ENCODE measurements at regions not wholly inside any gene's neighbourhood (a gene's known extent, or its start where the extent isn't known, plus 50 kb on each side); places are given as distances from the start of the nearest gene placed in this dataset.

GRCh38 chr5:98330871-98331270 is 442.6 kb upstream of the RGMB start:
- Histone ChIP-seq H2AK9ac (replicated peaks; ENCODE audit: low read depth, low read length, poor library complexity) (no peak overlapping the region), H4K91ac (ENCODE audit: insufficient read depth, low read depth, low read length) (no peak overlapping the region), H4K5ac (ENCODE audit: low read depth, low read length) (no peak overlapping the region), H3K4me3 (ENCODE audit: insufficient read depth, low read depth, low read length) (no peak overlapping the region), H3K18ac (ENCODE audit: low read depth, low read length) (no peak overlapping the region), H4K8ac (ENCODE audit: low read depth in 2 of 2, low read length in 2 of 2) (peak overlapping the region in 1 of 2 experiments; percentile 33; a peak in 1 of 4 replicates), H3K9ac (ENCODE audit: low read depth, low read length) (no peak overlapping the region), H3K23ac (ENCODE audit: low read depth, low read length) (no peak overlapping the region), H2BK15ac (ENCODE audit: low read depth, low read length) (no peak overlapping the region), H3K4me1 (ENCODE audit: control insufficient read depth, insufficient read depth, low read length) (no peaks in the 10 kb centered on the region), H3K79me1 (ENCODE audit: low read depth in 1 of 2, low read length in 2 of 2) (no peaks in the 10 kb centered on the region), H3K9me3 (ENCODE audit: control insufficient read depth, insufficient read depth, low read length) (no peaks in the 10 kb centered on the region), H2BK20ac (ENCODE audit: low read depth, low read length) (no peak overlapping the region; the same call in 1 of the 2 replicates), H3K27ac (ENCODE audit: insufficient read depth, low read length) (no peak overlapping the region), H2AK5ac (ENCODE audit: low read depth, low read length) (no peak overlapping the region), H3K4ac (ENCODE audit: low read depth, low read length) (no peak overlapping the region), H3K14ac (replicated peaks; ENCODE audit: low read depth, low read length) (no peak overlapping the region; the same call in 1 of the 2 replicates), H2BK120ac (ENCODE audit: low read depth, low read length) (no peak overlapping the region), H2AFZ (replicated peaks; ENCODE audit: low read length, poor library complexity) (no peak overlapping the region), H4K20me1 (ENCODE audit: insufficient read depth, low read length) (no peaks in the 10 kb centered on the region), H2BK5ac (ENCODE audit: low read depth, low read length, poor library complexity, severe bottlenecking) (no peak overlapping the region), H3K36me3 (ENCODE audit: control insufficient read depth, insufficient read depth, low read length) (no peaks in the 10 kb centered on the region), H3K4me2 (ENCODE audit: low read depth, low read length) (no peak overlapping the region), H3K9me1 (ENCODE audit: insufficient read depth, low read length) (no peaks in the 10 kb centered on the region), H3K56ac (ENCODE audit: extremely low read depth, insufficient read depth, low read length) (no peak overlapping the region), H3K27me3 (ENCODE audit: control insufficient read depth, insufficient read depth, low read length) (no peaks in the 10 kb centered on the region)
- intact Hi-C loops (cut with micrococcal nuclease), result no loop called here
- DNase-seq (no peak), ATAC-seq (ENCODE audit: low read depth) (no peak; the same call in 1 of the 2 replicates)
- in situ Hi-C loops (cut with MboI; ENCODE audit: low sequenced_read_pairs), result no loop called here
- POLR2A ChIA-PET (ENCODE audit: unreplicated experiment), result interaction anchor here (0.6 kb wide), 2 partner anchors 19 to 459 kb away, joined by 3 read pairs; no protein-coding TSS in a partner anchor
- no TSS peak for BruUV-seq (replicated peaks)
- TF ChIP-seq RFX5 (IDR thresholded peaks at IDR 0.05; ENCODE audit: low read depth, low read length) (no peak), RCOR1 (IDR thresholded peaks at IDR 0.05; ENCODE audit: insufficient replicate concordance, low read length) (no peak), ELK1 (IDR thresholded peaks at IDR 0.05; ENCODE audit: borderline replicate concordance, low read depth, low read length) (no peak), USF2 (IDR thresholded peaks at IDR 0.05; ENCODE audit: low read depth, low read length) (no peak), CHD1 (IDR thresholded peaks at IDR 0.05; ENCODE audit: low read depth, low read length) (no peak), BHLHE40 (IDR thresholded peaks at IDR 0.05; ENCODE audit: low read depth, low read length) (no peak), RAD21 (IDR thresholded peaks at IDR 0.05; ENCODE audit: low read length) (no peak), SMC3 (IDR thresholded peaks at IDR 0.05; ENCODE audit: low read depth, low read length) (no peak), MAZ (IDR thresholded peaks at IDR 0.05; ENCODE audit: borderline replicate concordance, low read depth, low read length) (no peak), MAFK (IDR thresholded peaks at IDR 0.05; ENCODE audit: low read depth, low read length) (no peak), MXI1 (IDR thresholded peaks at IDR 0.05; ENCODE audit: borderline replicate concordance, low read depth, low read length) (no peak), NFE2L2 (IDR thresholded peaks at IDR 0.05; ENCODE audit: low read depth, low read length) (no peak), CEBPB (IDR thresholded peaks at IDR 0.05; ENCODE audit: low read depth, low read length) (no peak), CTCF (conservative IDR thresholded peaks at IDR 0.05; ENCODE audit: low read depth, low read length) (no peak), POLR2A (IDR thresholded peaks at IDR 0.05; ENCODE audit: low read depth, low read length) (no peak), FOS (IDR thresholded peaks at IDR 0.05; ENCODE audit: low read depth, low read length) (no peak)
- WGBS, 2 experiments (ENCODE audit: extremely low coverage in 2 of 2, insufficient read length in 1 of 2), result no CpG with 5 or more reads among the region's 1 CpG
- dilution Hi-C loops (cut with HindIII; ENCODE audit: low sequenced_read_pairs, unreplicated experiment), result no loop called here
- CTCF ChIA-PET, result no interaction called here
